ENCODE measurements at regions not wholly inside any gene's neighbourhood (a gene's known extent, or its start where the extent isn't known, plus 50 kb on each side); places are given as distances from the start of the nearest gene placed in this dataset.
"Not testable (repeated sequence)": the region's sequence is repeated elsewhere in the genome, so short reads cannot be mapped to it uniquely, and the experiment has no call there.

- no peak for DNase-seq (ENCODE audit: low read depth, low spot score)
Measured at GRCh38 chr21:35381743-35382310, 332.7 kb upstream of the RUNX1 start.

GRCh38 chr21:35380304-35380703, 331.2 kb upstream of the RUNX1 start:
- not testable (repeated sequence) for DNase-seq (ENCODE audit: low read depth, low spot score)

GRCh38 chr21:35378881-35379280, 329.8 kb upstream of the RUNX1 start:
- no peak for DNase-seq (ENCODE audit: low read depth, low spot score)

- DNase-seq (ENCODE audit: low read depth, low spot score): peak; percentile 40
Measured at GRCh38 chr21:35377505-35378090, 328.5 kb upstream of the RUNX1 start.

GRCh38 chr21:35376406-35377135, 327.5 kb upstream of the RUNX1 start:
- no peak for DNase-seq (ENCODE audit: low read depth, low spot score)

GRCh38 chr21:35375115-35375514, 326.0 kb upstream of the RUNX1 start:
- peak; percentile 54 for DNase-seq (ENCODE audit: low read depth, low spot score)

GRCh38 chr21:35373998-35374397, 324.9 kb upstream of the RUNX1 start:
- no peak for DNase-seq (ENCODE audit: low read depth, low spot score)

- DNase-seq (ENCODE audit: low read depth, low spot score): no peak
Measured at GRCh38 chr21:35372201-35372600, 323.1 kb upstream of the RUNX1 start.

- no peak for DNase-seq (ENCODE audit: low read depth, low spot score)
Measured at GRCh38 chr21:35370671-35371070, 321.6 kb upstream of the RUNX1 start.

- DNase-seq (ENCODE audit: low read depth, low spot score): no peak
Measured at GRCh38 chr21:35370071-35370470, 321.0 kb upstream of the RUNX1 start.

- no peak for DNase-seq (ENCODE audit: low read depth, low spot score)
Measured at GRCh38 chr21:35368326-35368725, 319.2 kb upstream of the RUNX1 start.

GRCh38 chr21:35367553-35367952, 318.5 kb upstream of the RUNX1 start:
- DNase-seq (ENCODE audit: low read depth, low spot score): no peak

- no peak for DNase-seq (ENCODE audit: low read depth, low spot score)
Measured at GRCh38 chr21:35366394-35367080, 317.4 kb upstream of the RUNX1 start.

GRCh38 chr21:35363458-35363857, 314.4 kb upstream of the RUNX1 start:
- no peak for DNase-seq (ENCODE audit: low read depth, low spot score)

- no peak for DNase-seq (ENCODE audit: low read depth, low spot score)
Measured at GRCh38 chr21:35361988-35362387, 312.9 kb upstream of the RUNX1 start.

GRCh38 chr21:35360870-35361570, 311.9 kb upstream of the RUNX1 start:
- no peak for DNase-seq (ENCODE audit: low read depth, low spot score)

GRCh38 chr21:35359076-35359475, 310.0 kb upstream of the RUNX1 start:
- DNase-seq (ENCODE audit: low read depth, low spot score): no peak

- DNase-seq (ENCODE audit: low read depth, low spot score): no peak
Measured at GRCh38 chr21:35358008-35358407, 308.9 kb upstream of the RUNX1 start.

- no peak for DNase-seq (ENCODE audit: low read depth, low spot score)
Measured at GRCh38 chr21:35357041-35357780, 308.1 kb upstream of the RUNX1 start.

- no peak for DNase-seq (ENCODE audit: low read depth, low spot score)
Measured at GRCh38 chr21:35354078-35354477, 305.0 kb upstream of the RUNX1 start.

- no peak for DNase-seq (ENCODE audit: low read depth, low spot score)
Measured at GRCh38 chr21:35352793-35353192, 303.7 kb upstream of the RUNX1 start.

Measured in pulmonary artery endothelial cell (primary cell).